HG02973 (cell line): ENCODE measurements at regions not wholly inside any gene's neighbourhood (a gene's known extent, or its start where the extent isn't known, plus 50 kb on each side); places are given as distances from the start of the nearest gene placed in this dataset.

ENCODE experiments used
- ATAC-seq: cut with Tn5 transposase; IDR thresholded peaks from one replicate; pipeline ENCODE4 v1.9.1; 2021; ENCODE audit warnings: moderate library complexity; ENCODE audit not compliant: unreplicated experiment

GRCh38 chr5:124399426-124399961 lies 346.9 kb downstream of the ZNF608 start:
- ATAC-seq, result no peak

DNA sequence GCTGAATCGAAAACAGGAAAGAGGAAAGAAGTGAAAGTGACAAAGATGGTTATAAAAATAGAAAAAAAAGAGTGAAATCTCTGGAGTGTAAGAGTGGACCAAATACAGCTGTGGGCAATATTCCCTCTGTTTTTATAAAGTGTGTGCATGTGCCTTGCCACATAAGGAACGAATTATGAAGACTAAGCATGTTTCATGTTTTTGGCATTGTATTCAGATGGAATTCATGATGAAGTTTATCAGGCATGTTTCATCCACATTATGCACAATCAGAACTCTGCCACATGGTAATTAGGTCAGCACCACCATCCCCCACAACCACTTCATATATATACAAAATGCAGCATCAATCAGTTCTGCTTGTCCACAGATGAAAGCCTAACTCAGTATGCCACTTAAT lies 348.0 kb downstream of the ZNF608 start:
- ATAC-seq, result no peak

GRCh38 chr5:124397317-124397716 lies 349.1 kb downstream of the ZNF608 start:
- no peak for ATAC-seq

DNA sequence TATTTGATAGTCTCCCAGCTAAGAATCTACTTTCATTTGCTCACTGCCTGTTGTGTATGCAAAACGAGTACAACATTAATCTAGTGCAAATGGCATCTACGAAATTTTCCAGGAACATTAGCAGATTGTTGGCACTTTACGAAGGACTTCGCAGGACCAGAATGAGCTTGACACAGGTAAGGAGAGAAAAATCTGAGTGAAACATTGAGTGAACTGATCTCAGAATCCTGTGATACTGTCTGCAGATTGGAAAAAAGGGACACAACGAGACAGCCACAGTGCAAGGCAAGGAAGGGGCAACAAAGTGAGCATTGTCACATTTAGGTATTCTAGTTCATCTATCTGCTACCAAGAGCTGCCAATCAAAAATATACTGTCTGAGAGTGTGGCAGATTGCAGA lies 350.5 kb downstream of the ZNF608 start:
- ATAC-seq, result no peak

- ATAC-seq, result no peak
Measured at GRCh38 chr5:124395287-124395686, 351.2 kb downstream of the ZNF608 start.

- ATAC-seq, result no peak
Measured at GRCh38 chr5:124394700-124395245, 351.7 kb downstream of the ZNF608 start.

GRCh38 chr5:124393584-124394379 lies 352.7 kb downstream of the ZNF608 start:
- no peak for ATAC-seq

- ATAC-seq, result no peak
Measured at GRCh38 chr5:124383693-124384092, 362.7 kb downstream of the ZNF608 start.

DNA sequence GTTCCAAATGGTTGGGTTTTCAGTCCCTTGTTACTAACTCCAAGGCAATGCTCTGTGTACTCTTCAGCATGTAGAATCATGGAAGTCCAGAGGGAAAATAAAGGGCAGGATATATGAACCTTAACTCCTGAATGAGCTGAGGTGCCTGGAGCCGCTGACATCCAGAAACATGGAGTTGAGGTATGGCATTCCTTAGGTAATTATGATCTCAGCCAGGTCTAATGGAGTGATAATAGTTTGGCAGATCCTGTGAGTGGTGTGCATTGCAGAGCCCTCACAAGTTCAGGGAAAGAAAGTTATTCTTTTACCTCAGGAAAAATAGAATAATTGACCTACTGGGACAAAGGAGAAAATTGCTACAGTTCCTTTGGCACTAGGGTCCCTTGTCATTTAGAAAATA lies 369.1 kb downstream of the ZNF608 start:
- ATAC-seq, result no peak

DNA sequence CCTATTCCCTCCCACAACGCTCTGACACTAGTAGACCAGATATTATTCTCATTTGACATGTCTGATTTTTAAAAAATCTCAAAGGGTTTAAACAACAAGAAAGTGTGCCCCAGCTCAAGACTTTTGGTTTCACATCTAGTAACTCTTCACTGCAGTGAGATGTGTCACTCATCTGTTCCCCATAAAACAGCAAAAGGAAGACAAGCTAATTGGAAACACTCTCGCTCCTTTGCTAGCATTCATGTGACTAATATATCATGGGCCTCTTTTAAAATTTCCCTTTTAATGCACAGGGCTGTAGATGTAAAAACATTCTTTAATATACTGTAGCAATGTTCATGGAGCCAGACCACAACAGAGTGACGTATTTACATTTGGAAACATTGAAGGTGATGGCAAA lies 372.6 kb downstream of the ZNF608 start:
- no peak for ATAC-seq

- ATAC-seq, result no peak
Measured at GRCh38 chr5:124372457-124372856, 374.0 kb downstream of the ZNF608 start.

- ATAC-seq, result no peak
Measured at GRCh38 chr5:124371111-124371706, 375.2 kb downstream of the ZNF608 start.

DNA sequence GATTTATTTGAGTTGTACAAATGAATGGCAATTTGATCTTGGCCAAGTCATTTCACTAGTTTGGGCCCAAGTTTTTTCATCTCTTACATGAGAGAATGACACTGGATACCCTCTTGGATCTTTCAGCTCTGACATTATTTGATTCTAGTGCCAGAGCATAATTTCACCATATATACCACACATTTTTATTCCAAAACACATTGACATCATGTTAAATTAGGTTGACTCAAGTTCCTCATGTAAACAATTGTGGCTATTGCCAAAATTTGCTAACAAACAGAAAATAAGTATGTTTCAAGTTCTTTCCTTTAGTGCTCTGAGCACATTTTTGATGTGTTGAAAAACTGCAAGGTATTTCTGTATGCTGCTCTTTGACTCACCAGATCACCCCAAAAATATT lies 375.8 kb downstream of the ZNF608 start:
- no peak for ATAC-seq

DNA sequence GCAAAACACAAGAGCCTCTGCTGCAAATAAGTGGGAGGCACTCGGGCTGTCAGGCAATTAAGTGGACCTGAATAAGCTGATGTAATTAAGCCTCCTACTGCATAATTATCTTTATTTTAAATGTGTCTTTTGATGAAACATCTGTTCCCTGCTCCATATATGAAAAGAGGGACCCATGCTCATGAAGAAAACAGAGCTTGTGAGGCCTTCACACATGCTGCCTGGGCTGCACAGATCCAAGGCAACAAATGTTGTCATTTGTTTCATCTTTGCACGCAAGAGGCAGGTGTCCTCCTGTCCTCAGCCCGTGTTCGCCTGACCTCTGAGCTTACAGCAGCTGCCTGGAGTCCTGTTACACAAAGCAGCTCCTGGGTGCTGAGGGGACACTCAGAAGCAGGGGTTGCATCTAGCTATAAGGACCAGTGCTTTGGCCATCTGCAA lies 381.1 kb downstream of the ZNF608 start:
- ATAC-seq, result no peak

DNA sequence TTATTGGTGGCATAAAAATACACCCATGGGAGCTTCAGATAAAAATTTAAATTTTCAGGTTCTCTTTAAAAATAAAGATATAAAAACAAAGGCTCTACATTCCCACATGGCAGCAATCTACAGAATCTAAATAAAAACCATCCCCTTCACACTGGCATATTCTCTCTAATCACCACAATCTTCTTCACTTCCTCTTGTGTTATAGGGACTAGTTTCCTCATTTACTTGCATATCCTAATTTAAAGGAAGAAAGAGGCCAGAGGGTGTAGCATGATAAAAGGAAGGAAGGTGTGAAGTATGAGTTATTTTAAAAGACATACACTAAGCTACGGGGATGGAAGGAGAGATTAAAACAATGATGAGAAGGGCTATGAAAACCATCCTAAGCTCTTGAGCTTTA lies 390.5 kb downstream of the ZNF608 start:
- ATAC-seq, result no peak

- ATAC-seq, result no peak
Measured at GRCh38 chr5:124353016-124353415, 393.4 kb downstream of the ZNF608 start.

- ATAC-seq, result no peak
Measured at GRCh38 chr5:124352312-124352711, 394.1 kb downstream of the ZNF608 start.

DNA sequence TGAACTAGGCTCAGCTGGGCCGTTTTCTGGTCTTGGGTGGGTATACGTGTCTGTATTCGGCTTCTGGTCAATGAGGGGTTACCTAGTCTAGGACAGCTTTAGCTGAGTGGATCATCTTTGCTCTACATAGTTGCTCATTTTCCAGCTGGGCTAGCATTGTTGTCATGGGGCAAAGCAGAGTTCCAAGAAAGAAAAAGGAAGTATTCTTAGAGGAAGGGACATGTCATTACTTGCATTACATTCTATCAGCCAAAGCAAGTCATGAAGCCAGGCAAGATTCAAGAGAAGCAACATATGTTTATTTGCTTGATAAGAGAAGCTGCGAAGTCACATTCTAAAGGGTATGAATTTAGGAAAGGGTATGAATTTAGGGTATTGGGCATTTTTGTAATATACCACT lies 396.5 kb downstream of the ZNF608 start:
- no peak for ATAC-seq

DNA sequence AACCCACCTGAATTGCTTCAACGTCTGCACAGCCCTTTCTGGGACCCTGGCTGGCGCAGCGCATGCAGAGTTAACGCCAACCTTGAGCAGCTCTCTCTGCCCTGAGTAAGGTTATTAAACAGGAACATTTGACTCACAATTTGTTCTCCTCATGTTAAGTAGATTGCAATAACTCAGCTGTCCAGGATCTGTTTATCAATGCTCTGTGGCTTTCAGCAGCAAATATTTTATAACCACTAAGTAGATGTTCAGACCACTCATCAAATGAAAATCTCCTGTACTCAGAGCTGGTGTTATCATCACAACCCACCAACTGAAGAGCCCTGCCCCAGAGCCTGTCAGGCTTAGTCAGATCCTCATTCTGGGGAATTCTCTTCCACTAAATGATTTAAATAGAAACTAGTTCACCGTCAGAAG lies 403.0 kb downstream of the ZNF608 start:
- no peak for ATAC-seq

- no peak for ATAC-seq
Measured at GRCh38 chr5:124342986-124343385, 403.5 kb downstream of the ZNF608 start.

- no peak for ATAC-seq
Measured at GRCh38 chr5:124342584-124342983, 403.9 kb downstream of the ZNF608 start.

DNA sequence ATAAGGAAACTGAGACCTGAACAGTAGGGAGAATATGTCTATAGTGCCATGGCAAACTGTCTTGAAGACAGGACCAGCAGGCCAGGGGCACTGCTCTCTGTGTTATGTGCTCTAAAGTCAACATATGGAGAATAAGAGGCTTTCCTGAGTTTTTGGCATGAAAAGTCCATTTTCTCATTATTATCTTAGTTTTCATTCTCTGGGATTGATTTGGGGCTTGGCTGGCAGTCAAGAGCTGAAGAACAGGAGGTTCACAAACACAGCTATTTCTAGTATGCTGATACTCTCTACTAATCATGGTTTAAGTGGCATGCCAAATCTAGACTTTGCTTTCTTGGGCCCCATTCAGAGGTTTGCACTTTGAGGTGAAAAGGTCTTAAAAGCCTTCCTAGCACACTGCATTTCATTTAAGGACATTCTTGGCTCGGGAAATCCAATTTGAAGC lies 404.4 kb downstream of the ZNF608 start:
- no peak for ATAC-seq
